Activated T-helper 1 cell treated with anti-CD3 and anti-CD28 coated beads, Interleukin-12 subunit alpha, Interleukin-12 subunit beta, Interleukin-2, Interleukin-4 antibody, amounts not matched to agents 30 ng/mL and 10 ng/mL and 1 ng/mL, durations not matched to agents 14 hours and 24 hours and 36 hours (primary cell): ENCODE measurements at regions not wholly inside any gene's neighbourhood (a gene's known extent, or its start where the extent isn't known, plus 50 kb on each side); places are given as distances from the start of the nearest gene placed in this dataset.
"Not testable (repeated sequence)": the region's sequence is repeated elsewhere in the genome, so short reads cannot be mapped to it uniquely, and the experiment has no call there.

Experiments used
- DNase-seq: peaks from one replicate; pipeline ENCODE4 v3.0.0; 2021; ENCODE audit warnings: low spot score
- H3K27ac Mint-ChIP-seq: one replicate; pipeline ENCODE4 v1.8.0; 2021; ENCODE audit warnings: mild to moderate bottlenecking, mixed read lengths
- H3K27me3 Mint-ChIP-seq: one replicate; pipeline ENCODE4 v1.8.0; 2022; ENCODE audit warnings: mild to moderate bottlenecking, moderate library complexity, mixed read lengths; ENCODE audit not compliant: insufficient read depth
- H3K36me3 Mint-ChIP-seq: one replicate; pipeline ENCODE4 v1.8.0; 2021; ENCODE audit warnings: low read depth, mixed read lengths
- H3K4me1 Mint-ChIP-seq: one replicate; pipeline ENCODE4 v1.8.0; 2021; ENCODE audit warnings: low read depth, mixed read lengths
- H3K4me3 Mint-ChIP-seq: one replicate; pipeline ENCODE4 v1.8.0; 2021; ENCODE audit warnings: mild to moderate bottlenecking, moderate library complexity, mixed read lengths
- H3K9me3 Mint-ChIP-seq: one replicate; pipeline ENCODE4 v1.8.0; 2021; ENCODE audit warnings: mixed read lengths
- intact Hi-C: fragments of 100-400 bp; cut with micrococcal nuclease; formaldehyde crosslinking; loops from one replicate; pipeline ENCODE4 v1.15.1; 2024

DNA sequence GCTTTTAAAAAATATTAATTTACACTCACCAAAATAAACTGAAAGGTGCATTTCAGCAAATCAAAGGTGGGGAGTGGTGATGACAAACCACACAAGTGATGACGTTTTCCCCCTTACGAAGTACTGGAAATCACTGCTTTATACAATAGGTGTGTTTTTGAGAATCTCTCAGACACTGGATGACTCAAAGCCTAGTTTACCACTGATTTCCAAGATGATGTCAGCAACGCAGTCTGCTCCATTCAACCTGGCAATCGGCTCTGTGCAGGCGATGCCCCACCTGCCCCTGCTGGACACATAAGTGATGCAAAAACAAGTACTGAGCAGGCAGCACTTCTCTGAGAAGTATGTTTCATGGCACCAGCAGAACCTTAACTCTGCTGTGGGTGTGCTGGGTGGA, 114.4 kb downstream of the SOD2 start:
- DNase-seq, result no peak
- intact Hi-C loops, result no loop called here
- no peaks in the 10 kb centered on the region for H3K36me3 Mint-ChIP-seq
- H3K27me3 Mint-ChIP-seq, result peaks cover 4% of the 10 kb centered on the region
- H3K4me1 Mint-ChIP-seq, result no peaks in the 10 kb centered on the region
- H3K27ac Mint-ChIP-seq, result no peak overlapping the region
- no peak overlapping the region for H3K4me3 Mint-ChIP-seq
- no peaks in the 10 kb centered on the region for H3K9me3 Mint-ChIP-seq

DNA sequence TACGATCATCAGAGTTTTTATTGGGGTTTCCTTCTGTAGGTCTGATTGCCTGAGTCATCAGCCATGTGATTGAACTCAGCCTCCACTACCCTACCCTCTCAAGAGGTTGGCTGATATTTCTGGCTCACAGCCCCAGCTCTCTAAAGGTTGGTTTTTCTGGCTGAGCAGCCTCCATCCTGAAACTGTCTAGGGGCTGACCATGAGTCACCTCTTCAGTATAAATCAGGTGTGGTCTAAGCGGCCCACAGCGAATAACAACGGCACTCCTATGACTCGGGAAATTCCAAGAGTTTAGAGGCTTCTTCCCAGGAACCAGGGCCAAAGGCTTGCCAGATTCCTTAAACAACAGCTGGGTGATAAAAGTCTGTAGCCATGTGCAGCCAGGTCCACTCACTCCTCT, 115.5 kb downstream of the SOD2 start:
- Mint-ChIP-seq H3K9me3 (no peaks in the 10 kb centered on the region), H3K27ac (no peak overlapping the region), H3K4me3 (no peak overlapping the region), H3K36me3 (no peaks in the 10 kb centered on the region), H3K4me1 (no peaks in the 10 kb centered on the region), H3K27me3 (peaks cover 2% of the 10 kb centered on the region)
- DNase-seq, result no peak
- intact Hi-C loops, result no loop called here

DNA sequence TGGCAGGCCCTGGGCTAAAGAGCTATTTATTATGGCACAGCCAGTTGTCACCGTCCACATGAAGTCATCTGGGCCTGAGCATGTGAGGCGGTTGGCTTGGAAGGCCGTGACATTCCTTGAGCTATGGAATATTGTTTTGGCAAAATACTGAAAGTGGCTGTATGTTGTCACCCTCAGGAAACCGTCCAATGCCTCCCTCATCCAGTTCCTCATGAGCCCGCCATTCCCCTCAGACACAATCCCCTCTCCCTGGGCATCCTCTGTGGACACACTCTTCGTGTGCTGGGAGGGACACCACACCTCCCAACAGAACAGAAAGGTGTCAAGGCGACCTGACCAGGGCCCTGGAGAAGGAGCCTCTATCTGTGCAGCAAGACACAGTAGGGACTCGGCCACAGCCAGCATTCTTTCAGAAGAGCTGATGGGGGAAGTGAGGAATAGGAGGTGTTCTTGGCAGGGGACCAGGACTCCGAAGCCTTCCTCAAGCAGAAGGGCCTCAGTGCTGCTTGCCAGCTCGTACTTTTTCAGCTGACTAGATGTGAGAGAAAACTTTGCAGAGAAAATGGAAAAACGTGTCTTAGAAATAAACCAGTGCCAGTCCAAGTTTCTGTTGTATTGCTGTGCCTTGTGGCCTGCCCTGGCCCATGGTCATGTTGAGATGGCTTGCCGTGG, 120.5 kb downstream of the SOD2 start:
- Mint-ChIP-seq H3K9me3 (peaks cover 28% of the 10 kb centered on the region), H3K27me3 (peaks cover 2% of the 10 kb centered on the region), H3K4me1 (no peaks in the 10 kb centered on the region), H3K4me3 (no peak overlapping the region), H3K27ac (no peak overlapping the region), H3K36me3 (no peaks in the 10 kb centered on the region)
- DNase-seq, result no peak
- intact Hi-C loops, result no loop called here

DNA sequence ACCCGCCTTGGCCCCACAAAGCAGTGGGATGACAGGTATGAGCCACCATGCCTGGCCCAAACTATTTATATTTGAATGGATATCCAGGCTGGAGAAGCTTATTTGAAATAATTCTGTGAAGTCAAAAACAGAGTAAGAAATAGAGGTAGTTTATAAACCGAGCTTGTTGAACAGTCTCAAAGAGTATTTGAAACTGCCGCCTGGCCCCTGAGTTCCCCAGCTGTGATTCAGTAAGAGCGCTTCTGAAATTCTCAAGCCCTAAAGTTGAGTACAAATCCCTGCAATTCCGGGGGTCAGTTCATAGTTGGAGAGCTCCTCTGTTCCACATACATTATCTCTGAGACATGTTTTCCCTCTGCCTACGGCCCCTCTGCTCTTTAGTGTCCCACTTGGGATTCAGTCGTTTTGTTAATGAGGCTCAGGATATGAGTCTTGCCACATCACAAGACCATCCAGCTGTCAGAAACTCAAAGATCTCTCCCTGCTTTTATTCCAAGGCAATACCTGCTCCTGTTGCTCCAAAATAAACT, 127.8 kb downstream of the SOD2 start:
- intact Hi-C loops, result no loop called here
- no peak overlapping the region for H3K27ac Mint-ChIP-seq
- DNase-seq, result no peak
- peaks cover 11% of the 10 kb centered on the region for H3K9me3 Mint-ChIP-seq
- no peaks in the 10 kb centered on the region for H3K36me3 Mint-ChIP-seq
- no peaks in the 10 kb centered on the region for H3K27me3 Mint-ChIP-seq
- no peak overlapping the region for H3K4me3 Mint-ChIP-seq
- H3K4me1 Mint-ChIP-seq, result no peaks in the 10 kb centered on the region

DNA sequence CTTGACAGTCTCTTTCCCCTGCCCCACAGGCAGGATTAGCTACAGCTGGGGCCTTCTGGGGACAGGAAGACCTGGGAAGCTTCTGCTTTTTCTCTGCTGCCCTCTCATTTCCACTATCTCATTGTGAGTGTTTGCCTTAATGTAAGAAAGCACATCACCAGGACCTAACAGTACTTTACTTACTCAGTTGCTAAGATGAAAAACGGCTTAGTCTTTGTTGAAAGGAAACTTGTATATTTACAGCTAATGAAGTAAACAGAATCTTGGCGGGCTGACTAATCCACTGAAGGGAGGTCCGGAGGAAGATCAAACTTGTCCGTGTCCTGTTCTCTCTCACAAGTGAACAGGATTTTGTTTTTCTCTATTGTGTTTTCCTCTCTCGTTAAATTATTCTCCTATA, 128.6 kb downstream of the SOD2 start:
- no peak overlapping the region for H3K4me3 Mint-ChIP-seq
- H3K36me3 Mint-ChIP-seq, result no peaks in the 10 kb centered on the region
- H3K27me3 Mint-ChIP-seq, result no peaks in the 10 kb centered on the region
- H3K27ac Mint-ChIP-seq, result no peak overlapping the region
- intact Hi-C loops, result no loop called here
- H3K9me3 Mint-ChIP-seq, result peaks cover 5% of the 10 kb centered on the region
- DNase-seq, result no peak
- H3K4me1 Mint-ChIP-seq, result no peaks in the 10 kb centered on the region

DNA sequence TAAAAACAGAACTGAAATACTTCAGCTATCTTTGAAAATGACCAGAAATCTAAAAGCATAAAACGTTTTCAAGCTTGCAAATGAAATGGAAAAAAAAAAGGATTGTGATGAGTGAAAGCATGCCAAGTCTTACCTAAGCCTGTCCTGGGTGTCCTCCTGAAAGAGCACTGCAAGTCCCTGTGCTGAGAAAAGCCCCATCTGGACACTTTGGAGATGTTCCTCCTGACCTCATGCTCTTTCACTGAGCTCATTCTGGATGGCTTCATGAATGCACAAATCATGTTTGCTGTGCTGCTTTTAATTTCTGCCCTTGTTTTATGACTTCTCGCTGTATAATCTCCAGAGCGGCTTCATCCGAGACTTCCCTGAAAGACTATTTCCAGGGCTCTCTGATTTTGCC, 136.0 kb downstream of the SOD2 start:
- H3K27ac Mint-ChIP-seq, result no peak overlapping the region
- no peak overlapping the region for H3K4me3 Mint-ChIP-seq
- H3K27me3 Mint-ChIP-seq, result peaks cover 4% of the 10 kb centered on the region
- H3K9me3 Mint-ChIP-seq, result no peaks in the 10 kb centered on the region
- intact Hi-C loops, result no loop called here
- DNase-seq, result no peak
- H3K36me3 Mint-ChIP-seq, result no peaks in the 10 kb centered on the region
- no peaks in the 10 kb centered on the region for H3K4me1 Mint-ChIP-seq

DNA sequence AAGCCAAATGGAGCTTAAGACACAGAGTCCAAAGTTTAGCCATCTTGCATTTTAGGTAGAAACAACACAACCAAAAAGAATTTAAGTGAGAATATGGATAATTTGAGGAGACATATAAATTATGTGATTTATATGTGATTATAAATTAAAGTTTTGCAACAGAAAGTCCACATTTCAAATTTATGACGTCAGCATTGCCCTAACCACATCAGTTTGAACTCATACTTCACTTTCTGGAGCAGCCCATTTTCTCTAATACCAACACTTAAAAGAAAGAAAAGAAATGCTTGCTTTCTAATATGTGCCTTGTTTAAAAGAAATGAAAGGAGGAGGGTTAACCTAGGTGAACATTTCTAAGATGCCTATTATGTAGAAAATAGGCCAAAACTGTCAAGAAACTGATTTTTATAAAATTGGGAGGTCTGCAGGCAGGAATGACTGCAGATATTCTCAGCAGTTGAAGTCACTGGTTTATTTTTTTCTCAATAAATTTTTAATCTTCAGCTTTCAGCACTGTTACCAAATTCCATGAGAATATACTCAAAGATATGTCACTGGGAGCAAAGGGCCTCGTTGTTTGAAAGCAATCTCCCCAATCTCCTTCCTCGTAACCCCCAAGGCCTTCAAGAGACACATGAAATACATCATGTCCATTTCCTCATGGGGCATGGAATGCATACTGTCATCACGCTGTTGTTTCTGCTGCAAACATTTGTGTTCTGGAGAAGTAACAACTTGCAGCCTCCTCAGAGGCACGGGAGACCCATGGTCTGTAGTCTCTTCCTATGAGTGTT, 137.8 kb downstream of the SOD2 start:
- DNase-seq, result no peak
- no peaks in the 10 kb centered on the region for H3K4me1 Mint-ChIP-seq
- no peak overlapping the region for H3K4me3 Mint-ChIP-seq
- intact Hi-C loops, result no loop called here
- no peak overlapping the region for H3K27ac Mint-ChIP-seq
- H3K9me3 Mint-ChIP-seq, result peaks cover 3% of the 10 kb centered on the region
- peaks cover 1% of the 10 kb centered on the region for H3K36me3 Mint-ChIP-seq
- H3K27me3 Mint-ChIP-seq, result peaks cover 8% of the 10 kb centered on the region

DNA sequence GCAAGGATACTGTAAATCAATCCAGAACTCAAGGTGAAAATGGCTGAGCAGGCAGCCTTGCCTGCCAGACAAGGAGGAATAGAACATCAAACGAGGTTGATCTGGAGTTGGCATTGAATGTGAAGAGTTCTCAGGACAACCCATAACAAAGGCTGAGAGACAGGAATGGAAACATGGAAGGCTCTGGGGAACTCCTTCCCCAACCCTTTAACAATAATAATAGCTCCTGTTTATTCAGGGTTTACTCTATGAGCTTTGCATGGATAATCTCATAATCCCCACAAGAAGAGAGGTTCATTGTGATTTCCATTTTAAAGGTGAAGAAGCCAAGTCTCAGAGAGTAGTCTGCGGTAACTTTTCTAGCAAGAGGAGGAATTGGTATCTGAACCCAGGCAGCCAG, 151.7 kb downstream of the SOD2 start:
- H3K4me3 Mint-ChIP-seq, result no peak overlapping the region
- no peaks in the 10 kb centered on the region for H3K36me3 Mint-ChIP-seq
- H3K27me3 Mint-ChIP-seq, result peaks cover 8% of the 10 kb centered on the region
- no peaks in the 10 kb centered on the region for H3K9me3 Mint-ChIP-seq
- H3K27ac Mint-ChIP-seq, result no peak overlapping the region
- DNase-seq, result no peak
- intact Hi-C loops, result no loop called here
- no peaks in the 10 kb centered on the region for H3K4me1 Mint-ChIP-seq

DNA sequence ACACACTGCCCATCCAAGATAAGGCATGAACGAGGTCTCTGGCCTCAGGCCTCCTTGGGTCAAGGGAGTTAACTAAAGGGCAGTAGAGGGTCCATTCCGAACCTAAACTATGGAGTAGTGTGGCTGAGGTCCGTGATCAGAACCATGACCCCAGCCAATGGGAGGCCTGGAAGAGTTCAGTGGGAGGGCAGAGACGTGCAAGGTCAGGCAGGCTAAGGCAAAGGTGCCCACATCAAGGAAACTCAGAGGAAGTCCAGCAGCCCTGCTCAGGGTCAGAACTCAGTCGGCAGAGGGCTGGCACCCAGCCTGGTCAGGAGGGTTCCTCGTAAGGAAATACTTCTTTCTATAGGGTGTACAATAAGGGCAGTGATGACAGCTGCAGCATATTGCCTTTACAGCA, 152.2 kb downstream of the SOD2 start:
- Mint-ChIP-seq H3K4me3 (no peak overlapping the region), H3K27me3 (peaks cover 8% of the 10 kb centered on the region)
- intact Hi-C loops, result no loop called here

DNA sequence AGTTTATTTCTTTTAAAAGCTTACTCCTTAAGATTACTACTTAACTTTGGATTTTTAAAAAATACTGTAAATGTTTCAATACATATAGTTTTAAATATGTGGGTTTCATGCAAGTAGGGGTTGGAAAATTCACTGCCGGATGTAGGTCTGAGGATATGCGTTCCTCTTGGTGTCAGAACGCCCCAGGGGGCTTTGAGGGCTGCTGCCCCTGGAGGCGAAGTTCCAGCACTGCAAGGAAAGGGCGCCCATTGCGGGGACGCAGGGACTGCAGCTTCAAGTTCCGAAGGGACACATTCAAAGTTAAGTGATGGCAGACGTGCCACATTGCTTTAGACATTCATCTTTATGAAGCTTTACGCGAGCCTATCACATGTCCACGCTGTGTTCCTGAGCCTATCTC, 152.9 kb downstream of the SOD2 start:
- no peak for DNase-seq
- H3K36me3 Mint-ChIP-seq, result no peaks in the 10 kb centered on the region
- H3K27ac Mint-ChIP-seq, result no peak overlapping the region
- no peaks in the 10 kb centered on the region for H3K9me3 Mint-ChIP-seq
- intact Hi-C loops, result no loop called here
- H3K27me3 Mint-ChIP-seq, result peaks cover 8% of the 10 kb centered on the region
- no peaks in the 10 kb centered on the region for H3K4me1 Mint-ChIP-seq
- H3K4me3 Mint-ChIP-seq, result no peak overlapping the region

More for the DNA sequence above, 152.2 kb downstream of the SOD2 start:
- Mint-ChIP-seq H3K36me3 (no peaks in the 10 kb centered on the region), H3K4me1 (no peaks in the 10 kb centered on the region), H3K27ac (no peak overlapping the region), H3K9me3 (no peaks in the 10 kb centered on the region)
- no peak for DNase-seq

DNA sequence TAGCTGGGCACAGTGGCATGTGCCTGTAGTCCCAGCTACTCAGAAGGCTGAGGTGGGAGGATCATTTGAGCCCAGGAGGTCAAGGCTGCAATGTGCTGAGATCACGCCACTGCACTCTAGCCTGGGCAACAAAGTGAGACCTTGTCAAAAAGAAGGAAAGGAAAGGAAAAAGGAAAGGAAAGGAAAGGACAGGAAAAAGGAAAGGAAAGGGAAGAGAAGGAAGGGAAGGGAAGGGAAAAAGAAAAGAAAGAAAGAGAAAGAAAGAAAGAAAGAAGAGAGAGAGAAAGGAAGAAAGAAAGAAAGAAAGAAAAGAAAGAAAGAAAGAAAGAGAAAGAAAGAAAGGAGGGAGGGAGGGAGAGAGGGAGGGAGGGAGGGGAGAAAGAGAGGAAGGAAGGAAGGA, 155.0 kb downstream of the SOD2 start:
- intact Hi-C loops, H3K4me3 Mint-ChIP-seq, DNase-seq, H3K27me3 Mint-ChIP-seq, H3K36me3 Mint-ChIP-seq, H3K27ac Mint-ChIP-seq, H3K9me3 Mint-ChIP-seq, H3K4me1 Mint-ChIP-seq: not testable (repeated sequence)

DNA sequence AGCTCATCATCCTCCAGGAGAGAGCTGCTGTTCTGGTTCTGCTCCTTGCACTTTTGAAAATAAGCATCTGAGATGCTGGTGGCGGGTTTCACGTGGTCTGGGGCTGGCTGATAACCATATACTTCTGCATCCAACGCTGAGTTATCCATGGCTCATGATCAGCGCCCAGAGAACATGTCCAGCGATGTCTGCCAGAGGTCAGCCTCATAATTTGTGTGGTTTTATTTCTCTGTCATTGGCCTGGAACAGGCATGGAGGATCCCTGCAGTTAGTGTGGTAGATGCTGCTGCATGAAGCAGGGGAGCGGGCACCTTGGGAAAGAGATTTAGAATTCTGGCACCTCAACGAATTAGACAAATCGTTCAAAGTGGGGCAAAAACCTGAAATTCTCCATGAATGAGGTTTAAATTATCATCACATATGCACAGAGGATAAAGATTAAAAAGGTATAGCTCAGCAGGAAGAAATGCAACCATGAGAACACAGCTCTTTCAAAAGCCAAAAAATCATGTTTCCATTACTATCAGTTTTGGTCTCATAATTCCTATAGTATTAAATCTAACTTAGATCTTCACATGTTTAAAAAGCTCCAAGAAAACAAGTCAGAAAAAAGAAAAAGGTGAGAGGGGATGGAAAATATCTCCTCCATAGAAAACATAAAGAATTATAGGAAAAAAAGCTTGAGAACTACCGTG, 157.2 kb downstream of the SOD2 start:
- Mint-ChIP-seq H3K4me3 (no peak overlapping the region), H3K4me1 (no peaks in the 10 kb centered on the region), H3K27ac (no peak overlapping the region), H3K36me3 (no peaks in the 10 kb centered on the region), H3K9me3 (no peaks in the 10 kb centered on the region), H3K27me3 (peaks cover 8% of the 10 kb centered on the region)
- intact Hi-C loops, result no loop called here
- no peak for DNase-seq

DNA sequence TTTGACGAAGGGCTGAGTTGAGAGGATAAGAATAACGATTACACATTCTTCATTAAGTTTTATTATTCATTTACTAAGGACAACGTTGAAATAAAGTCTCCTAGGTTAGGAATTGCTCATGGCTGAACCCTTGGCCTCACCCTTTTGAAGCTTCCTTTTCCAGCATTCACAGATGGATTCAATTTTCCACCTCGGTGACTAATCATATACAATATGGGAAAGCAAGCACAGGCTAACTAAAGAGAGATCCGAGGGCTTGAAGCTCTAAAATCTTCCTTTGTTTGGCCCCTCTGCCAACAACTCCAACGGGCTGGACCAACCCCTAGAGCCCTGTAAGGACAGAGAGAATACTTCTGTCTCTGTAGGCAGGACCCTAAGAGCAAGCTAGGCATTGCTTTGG, 159.5 kb downstream of the SOD2 start:
- H3K4me3 Mint-ChIP-seq, result no peak overlapping the region

More for the DNA sequence above, 159.5 kb downstream of the SOD2 start:
- no peak for DNase-seq
- peaks cover 8% of the 10 kb centered on the region for H3K27me3 Mint-ChIP-seq
- no peaks in the 10 kb centered on the region for H3K9me3 Mint-ChIP-seq
- no peak overlapping the region for H3K27ac Mint-ChIP-seq
- no peaks in the 10 kb centered on the region for H3K4me1 Mint-ChIP-seq
- H3K36me3 Mint-ChIP-seq, result no peaks in the 10 kb centered on the region
- intact Hi-C loops, result no loop called here
